ENCODE measurements at regions not wholly inside any gene's neighbourhood (a gene's known extent, or its start where the extent isn't known, plus 50 kb on each side); places are given as distances from the start of the nearest gene placed in this dataset.

DNA sequence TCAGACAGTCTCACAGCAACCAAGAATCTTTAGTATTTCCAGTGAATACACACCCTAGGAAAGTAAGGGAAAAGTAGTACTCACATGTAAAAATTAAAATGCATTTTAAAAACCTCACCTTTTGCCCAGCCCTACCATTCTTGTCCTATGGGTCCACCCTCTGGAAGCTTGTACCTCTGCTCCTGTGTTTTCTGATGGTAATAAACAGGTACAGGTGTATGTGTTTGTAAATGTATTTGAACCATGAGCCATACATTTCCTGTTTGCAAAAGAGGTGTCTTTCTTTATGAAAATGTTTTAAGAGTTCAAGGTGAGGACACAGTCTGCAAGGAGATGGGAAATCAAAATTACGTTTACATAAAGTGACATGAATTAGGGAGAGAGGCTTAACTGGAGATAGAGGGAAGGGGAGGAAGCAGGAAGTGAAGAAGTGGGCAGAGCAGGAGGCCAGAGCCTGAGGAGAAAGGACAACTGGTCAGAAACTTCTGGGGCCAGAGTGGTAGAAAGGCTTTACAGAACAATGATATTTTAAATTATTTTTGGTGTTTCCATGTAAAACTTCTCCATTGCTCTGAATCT is 52.0 kb upstream of the IVNS1ABP start:
- Mint-ChIP-seq H3K27ac (peak overlapping the region; percentile 2), H3K4me3 (no peak overlapping the region), H3K36me3 (ENCODE audit: low read depth) (no peaks in the 10 kb centered on the region), H3K4me1 (peaks cover 22% of the 10 kb centered on the region), H3K27me3 (no peaks in the 10 kb centered on the region)
- no peaks in the 10 kb centered on the region for H3K9me3 ChIP-seq (ENCODE audit: control insufficient read depth, low read length, poor library complexity, severe bottlenecking)
- DNase-seq: no peak
- no peak for ATAC-seq

DNA sequence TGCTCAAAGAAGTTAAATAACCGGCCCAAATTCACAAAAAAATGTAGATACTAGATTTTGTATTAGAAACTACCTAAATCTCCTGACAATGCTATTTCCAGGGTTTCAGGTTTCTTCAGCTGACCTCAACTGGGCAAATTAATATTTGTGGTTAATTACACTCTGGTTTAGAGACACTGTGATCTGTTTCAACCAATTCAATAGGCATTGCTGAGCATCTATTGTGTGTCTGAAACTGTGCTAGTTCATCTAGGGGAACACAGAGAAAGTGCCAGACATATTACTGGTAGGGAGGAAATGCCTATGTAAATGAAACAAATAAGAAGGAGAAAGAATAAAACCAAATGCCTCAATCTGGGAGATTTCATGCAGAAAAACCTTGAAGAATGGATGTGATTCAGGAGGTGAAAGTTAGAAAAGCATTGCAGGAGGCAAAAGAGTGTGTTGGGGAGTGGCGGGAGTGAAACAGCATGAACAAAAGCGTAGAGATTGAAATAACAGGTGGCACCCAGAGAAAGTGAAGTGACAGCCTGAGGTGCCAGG is 51.3 kb upstream of the IVNS1ABP start:
- Mint-ChIP-seq H3K4me1 (peaks cover 16% of the 10 kb centered on the region), H3K36me3 (ENCODE audit: low read depth) (no peaks in the 10 kb centered on the region), H3K4me3 (no peak overlapping the region), H3K27me3 (no peaks in the 10 kb centered on the region), H3K27ac (peak overlapping the region; percentile 2)
- no peaks in the 10 kb centered on the region for H3K9me3 ChIP-seq (ENCODE audit: control insufficient read depth, low read length, poor library complexity, severe bottlenecking)
- no peak for DNase-seq
- no peak for ATAC-seq

DNA sequence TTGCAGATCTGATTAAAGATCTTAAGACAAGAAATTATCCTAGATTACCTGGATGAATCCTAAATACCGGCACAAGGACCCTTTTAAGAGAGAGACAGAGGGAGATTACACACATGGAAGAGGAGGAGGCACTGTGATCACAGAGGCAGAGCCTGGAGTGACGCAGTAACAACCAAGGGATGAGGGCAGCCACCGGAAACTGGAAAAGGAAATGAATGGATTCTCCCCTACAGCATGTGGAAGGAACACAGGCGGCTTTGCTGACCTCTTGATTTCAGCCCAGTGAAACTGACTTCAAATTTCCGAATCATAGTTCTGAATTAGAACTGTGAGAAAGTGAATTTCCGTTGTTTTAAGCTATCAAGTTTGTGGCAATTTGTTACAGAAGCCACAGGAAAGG is 50.2 kb upstream of the IVNS1ABP start:
- no peaks in the 10 kb centered on the region for H3K36me3 Mint-ChIP-seq (ENCODE audit: low read depth)
- DNase-seq (no peak), ATAC-seq (no peak)
- no peak overlapping the region for H3K4me3 Mint-ChIP-seq
- peaks cover 12% of the 10 kb centered on the region for H3K4me1 Mint-ChIP-seq
- H3K27ac Mint-ChIP-seq: no peak overlapping the region
- no peaks in the 10 kb centered on the region for H3K27me3 Mint-ChIP-seq
- no peaks in the 10 kb centered on the region for H3K9me3 ChIP-seq (ENCODE audit: control insufficient read depth, low read length, poor library complexity, severe bottlenecking)

All from T-helper 17 cell (primary cell).